ENCODE measurements at regions not wholly inside any gene's neighbourhood (a gene's known extent, or its start where the extent isn't known, plus 50 kb on each side); places are given as distances from the start of the nearest gene placed in this dataset.

DNA sequence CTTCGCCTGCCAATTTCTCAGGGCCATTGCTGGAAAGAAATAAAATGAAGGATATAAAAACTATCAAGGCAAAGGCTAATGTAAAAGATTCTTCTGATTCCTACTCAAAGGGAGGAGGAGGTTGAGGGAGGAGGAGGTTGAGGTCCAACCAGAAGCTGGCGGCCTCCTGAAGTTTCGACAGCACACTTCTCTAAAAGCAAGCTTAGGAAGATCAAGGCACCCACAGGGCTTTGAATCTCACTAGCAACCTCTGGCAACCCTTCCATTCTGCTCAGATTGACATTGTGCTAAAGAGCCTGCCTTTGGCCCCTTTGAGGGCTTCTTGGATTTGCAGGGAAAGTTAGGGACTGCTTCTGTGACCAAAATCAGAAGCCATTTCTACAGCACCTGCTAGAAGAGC, 81.5 kb upstream of the TNRC6C start:
- H3K4me3 ChIP-seq: no peak overlapping the region
- no peaks in the 10 kb centered on the region for H3K36me3 ChIP-seq
- intact Hi-C loops (cut with DNase I): loop anchor here in 1 of 10 donors (1.0 kb wide), 1 partner anchor 42 kb away; no protein-coding TSS in a partner anchor
- no peaks in the 10 kb centered on the region for H3K27me3 ChIP-seq
- no peak for ATAC-seq
- H3K9me3 ChIP-seq: peaks cover 0 to 14% (median 4%) of the 10 kb centered on the region in 11 donors
- no peak overlapping the region for H3K27ac ChIP-seq
- WGBS, 2 donors: 91 to 98% methylated on average over 3 of the region's 3 CpGs
- TF ChIP-seq, protein P1, sequence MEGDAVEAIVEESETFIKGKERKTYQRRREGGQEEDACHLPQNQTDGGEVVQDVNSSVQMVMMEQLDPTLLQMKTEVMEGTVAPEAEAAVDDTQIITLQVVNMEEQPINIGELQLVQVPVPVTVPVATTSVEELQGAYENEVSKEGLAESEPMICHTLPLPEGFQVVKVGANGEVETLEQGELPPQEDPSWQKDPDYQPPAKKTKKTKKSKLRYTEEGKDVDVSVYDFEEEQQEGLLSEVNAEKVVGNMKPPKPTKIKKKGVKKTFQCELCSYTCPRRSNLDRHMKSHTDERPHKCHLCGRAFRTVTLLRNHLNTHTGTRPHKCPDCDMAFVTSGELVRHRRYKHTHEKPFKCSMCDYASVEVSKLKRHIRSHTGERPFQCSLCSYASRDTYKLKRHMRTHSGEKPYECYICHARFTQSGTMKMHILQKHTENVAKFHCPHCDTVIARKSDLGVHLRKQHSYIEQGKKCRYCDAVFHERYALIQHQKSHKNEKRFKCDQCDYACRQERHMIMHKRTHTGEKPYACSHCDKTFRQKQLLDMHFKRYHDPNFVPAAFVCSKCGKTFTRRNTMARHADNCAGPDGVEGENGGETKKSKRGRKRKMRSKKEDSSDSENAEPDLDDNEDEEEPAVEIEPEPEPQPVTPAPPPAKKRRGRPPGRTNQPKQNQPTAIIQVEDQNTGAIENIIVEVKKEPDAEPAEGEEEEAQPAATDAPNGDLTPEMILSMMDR (IDR thresholded peaks at IDR 0.05): no peak
- H3K4me1 ChIP-seq: peaks cover 13 to 33% (median 23%) of the 10 kb centered on the region in 9 donors
- DNase-seq: no peak

DNA sequence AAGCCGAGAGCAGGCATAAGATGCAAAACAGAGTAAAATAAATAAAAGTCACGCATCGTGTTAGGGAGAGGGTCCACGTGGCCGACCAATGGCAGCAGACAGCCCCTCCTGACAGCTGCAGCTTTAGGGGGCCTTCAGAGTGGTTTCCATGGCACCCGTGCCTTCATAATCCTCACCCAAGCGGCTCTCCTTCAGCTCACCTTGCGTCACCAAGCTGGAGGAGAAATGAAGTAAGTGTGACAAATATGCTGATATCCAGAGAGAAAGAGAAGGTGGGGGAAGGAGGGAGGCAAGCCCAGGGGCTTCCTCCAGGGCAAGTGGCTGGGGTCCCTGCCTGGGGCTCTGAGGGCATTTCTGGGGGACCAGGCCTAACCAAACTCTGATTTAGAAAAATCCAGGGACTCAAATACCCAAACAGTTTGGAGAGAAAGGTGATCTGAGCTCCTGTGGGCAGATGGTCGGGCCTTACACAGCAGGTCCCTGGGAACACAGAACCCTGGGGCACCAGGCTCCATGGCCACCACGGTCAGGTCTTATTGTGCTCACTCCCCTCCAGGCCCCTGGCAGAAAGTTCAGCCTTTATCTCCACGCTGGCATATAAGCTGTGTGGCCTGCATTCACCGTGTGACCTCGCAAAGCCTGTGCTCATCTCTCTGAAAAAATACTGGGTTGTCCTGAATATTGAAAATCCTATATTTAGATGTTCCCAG, 80.7 kb upstream of the TNRC6C start:
- DNase-seq: no peak
- TF ChIP-seq, protein P1 (IDR thresholded peaks at IDR 0.05): no peak
- ATAC-seq: no peak
- Histone ChIP-seq H3K27ac (no peak overlapping the region), H3K27me3 (no peaks in the 10 kb centered on the region), H3K4me1 (peaks cover 20 to 40% (median 30%) of the 10 kb centered on the region in 9 donors), H3K4me3 (no peak overlapping the region), H3K36me3 (no peaks in the 10 kb centered on the region), H3K9me3 (peaks cover 0 to 14% (median 4%) of the 10 kb centered on the region in 11 donors)
- WGBS, 2 donors: 93% methylated on average over 13 of the region's 13 CpGs
- intact Hi-C loops (cut with DNase I): loop anchor here in 1 of 10 donors (1.0 kb wide), 1 partner anchor 42 kb away; no protein-coding TSS in a partner anchor

DNA sequence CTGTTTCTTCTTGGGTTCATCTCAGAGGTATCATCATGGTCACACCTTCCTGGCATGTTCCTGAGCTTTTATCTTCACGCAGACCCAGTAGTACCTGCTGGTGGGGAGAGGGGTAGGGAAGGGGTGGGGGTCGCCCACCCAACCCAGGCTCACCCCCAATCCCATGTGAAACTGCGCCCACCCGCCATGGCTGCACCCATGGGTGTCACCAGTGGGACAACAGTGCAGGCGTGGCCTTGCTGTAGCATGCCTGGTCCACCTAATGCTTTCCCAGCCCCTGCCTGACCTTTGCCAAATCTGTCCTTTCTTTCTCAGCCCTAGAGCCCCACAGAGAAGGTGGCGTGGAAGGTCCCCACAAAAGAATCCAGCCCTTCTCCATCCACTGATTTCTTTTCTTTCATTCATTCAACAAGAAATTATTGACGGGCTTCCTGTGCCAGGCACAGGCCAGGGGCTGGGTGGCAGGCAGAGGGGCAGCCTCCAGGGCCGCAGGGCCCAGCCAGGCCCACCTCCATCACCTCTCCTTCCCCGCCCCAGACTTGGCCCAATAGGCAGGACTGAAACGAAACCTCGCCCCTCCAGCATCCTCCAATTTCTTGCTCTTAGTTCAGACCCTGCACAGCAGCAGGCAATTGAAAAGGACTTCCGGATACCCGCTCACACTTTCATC, 79.1 kb upstream of the TNRC6C start:
- intact Hi-C loops (cut with DNase I): no loop called here
- TF ChIP-seq, protein P1 (IDR thresholded peaks at IDR 0.05): no peak
- ATAC-seq (no peak), DNase-seq (peak in 1 of 2 donors; percentile 6)
- no peak overlapping the region for H3K4me3 ChIP-seq
- no peaks in the 10 kb centered on the region for H3K36me3 ChIP-seq
- peaks cover 25 to 49% (median 36%) of the 10 kb centered on the region in 9 donors for H3K4me1 ChIP-seq
- H3K9me3 ChIP-seq: peaks cover 0 to 14% (median 4%) of the 10 kb centered on the region in 11 donors
- no peak overlapping the region for H3K27ac ChIP-seq
- WGBS, 2 donors: 97% methylated on average over 13 of the region's 13 CpGs
- no peaks in the 10 kb centered on the region for H3K27me3 ChIP-seq

DNA sequence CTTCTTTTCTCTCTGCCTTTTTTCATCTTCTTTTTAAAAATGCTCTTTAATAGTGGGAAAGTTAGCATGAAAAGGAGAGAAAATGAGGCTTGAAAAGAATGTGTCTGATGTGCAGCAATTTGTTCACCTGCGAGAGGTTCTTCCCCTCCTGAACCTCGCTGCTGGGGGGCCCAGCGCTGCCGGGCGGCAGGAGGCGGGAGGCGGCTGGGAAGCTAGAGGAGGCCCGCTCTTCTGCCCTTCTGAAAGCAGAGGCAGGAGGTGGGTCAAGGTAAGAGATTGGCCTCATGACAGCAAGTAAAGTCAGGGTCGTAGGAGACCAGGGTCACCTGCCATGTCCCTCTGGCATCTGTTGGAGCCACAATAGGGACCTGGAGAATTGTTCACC, 78.6 kb upstream of the TNRC6C start:
- Histone ChIP-seq H3K27ac (peak overlapping the region in 1 of 10 donors; percentile 93), H3K4me1 (peaks cover 25 to 49% (median 36%) of the 10 kb centered on the region in 9 donors), H3K36me3 (no peaks in the 10 kb centered on the region), H3K9me3 (peaks cover 0 to 14% (median 4%) of the 10 kb centered on the region in 11 donors), H3K4me3 (no peak overlapping the region), H3K27me3 (no peaks in the 10 kb centered on the region)
- no peak for ATAC-seq
- 94 to 98% methylated on average over 9 of the region's 9 CpGs for WGBS, 2 donors
- intact Hi-C loops (cut with DNase I): loop anchor here in 7 of 10 donors (2.0 to 10.0 kb wide), 7 partner anchors 45 to 135 kb away; partner anchors contain the start of gene TNRC6C (in 1 of the 7)
- no peak for DNase-seq
- TF ChIP-seq, protein P1 (IDR thresholded peaks at IDR 0.05): no peak
